ENCODE measurements at regions not wholly inside any gene's neighbourhood (a gene's known extent, or its start where the extent isn't known, plus 50 kb on each side); places are given as distances from the start of the nearest gene placed in this dataset.

GRCh38 chr14:56874375-56874774 is 64.1 kb upstream of the OTX2 start:
- TF ChIP-seq CTCF (IDR thresholded peaks at IDR 0.05; ENCODE audit: low read depth, low read length) (peak; percentile 55), EZH2phosphoT487 (IDR thresholded peaks at IDR 0.05; ENCODE audit: low read depth) (no peak)

Measured in OCI-LY3 (cell line).